Activated T-helper 1 cell treated with anti-CD3 and anti-CD28 coated beads, Interleukin-2, amount 50 U/mL, for 16 hours (primary cell): ENCODE measurements at regions not wholly inside any gene's neighbourhood (a gene's known extent, or its start where the extent isn't known, plus 50 kb on each side); places are given as distances from the start of the nearest gene placed in this dataset.
"Not testable (repeated sequence)": the region's sequence is repeated elsewhere in the genome, so short reads cannot be mapped to it uniquely, and the experiment has no call there.

Source experiments
- DNase-seq, 2 donors: peaks; one replicate each; pipeline ENCODE4 v3.0.0-alpha.2; 2020; ENCODE audit warnings: low read depth in 1 of 2, low spot score in 1 of 2

GRCh38 chr15:30755036-30755687, 129.2 kb downstream of the ARHGAP11B start:
- peak; percentile 37 to 61 for DNase-seq

- DNase-seq = not testable (repeated sequence)
Observed at GRCh38 chr15:30760633-30761032, 134.7 kb downstream of the ARHGAP11B start.

GRCh38 chr15:30761365-30761764, 135.4 kb downstream of the ARHGAP11B start:
- DNase-seq = not testable (repeated sequence)

GRCh38 chr15:30769390-30770124, 134.2 kb upstream of the FAN1 start:
- DNase-seq = not testable (repeated sequence)

DNA sequence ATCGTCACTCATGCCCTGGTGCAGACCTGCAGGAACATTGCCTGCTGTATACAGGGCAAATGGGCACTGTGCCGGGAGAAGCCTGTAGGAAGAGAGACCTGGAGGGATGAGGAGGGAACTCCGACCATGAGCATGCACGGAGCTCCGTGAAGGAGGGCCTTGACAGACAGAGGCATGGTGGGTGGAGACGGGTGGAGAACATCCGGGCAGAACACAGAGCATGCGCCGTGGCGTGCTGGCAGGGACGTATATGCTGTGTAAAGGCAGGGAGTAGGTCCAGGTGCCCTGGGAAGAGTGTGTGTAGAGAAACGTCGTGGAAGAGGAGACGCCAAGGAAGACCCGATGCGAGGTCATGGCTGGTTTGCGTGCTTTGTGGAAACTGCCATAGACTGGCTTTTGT, 133.0 kb upstream of the FAN1 start:
- no peak for DNase-seq

GRCh38 chr15:30783019-30783418, 120.7 kb upstream of the FAN1 start:
- DNase-seq = no peak

- no peak for DNase-seq
Observed at GRCh38 chr15:30788595-30788994, 115.1 kb upstream of the FAN1 start.

GRCh38 chr15:30791239-30792175, 112.2 kb upstream of the FAN1 start:
- DNase-seq = no peak

GRCh38 chr15:30792843-30793242, 110.9 kb upstream of the FAN1 start:
- not testable (repeated sequence) for DNase-seq

GRCh38 chr15:30794388-30794787, 109.3 kb upstream of the FAN1 start:
- no peak for DNase-seq

DNA sequence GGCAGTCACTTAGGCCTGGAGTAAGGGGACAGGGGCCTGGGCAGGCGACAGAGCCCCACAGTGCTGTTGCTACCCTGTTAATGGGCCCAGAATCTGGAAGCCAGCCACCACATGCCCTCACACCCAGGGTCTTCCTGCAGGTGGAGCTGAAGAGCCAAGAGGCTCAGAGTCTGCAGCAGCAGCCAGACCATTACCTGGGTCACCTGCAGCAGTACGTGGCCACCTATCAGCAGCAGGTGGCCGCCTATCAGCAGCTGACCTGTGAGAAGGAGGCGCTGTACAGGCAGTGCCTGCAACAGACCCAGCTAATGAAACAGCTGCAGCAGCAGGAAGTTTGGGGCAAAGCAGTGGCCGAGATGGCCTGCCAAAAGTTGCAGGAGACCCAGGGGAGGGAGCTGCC, 104.2 kb upstream of the FAN1 start:
- not testable (repeated sequence) for DNase-seq

DNA sequence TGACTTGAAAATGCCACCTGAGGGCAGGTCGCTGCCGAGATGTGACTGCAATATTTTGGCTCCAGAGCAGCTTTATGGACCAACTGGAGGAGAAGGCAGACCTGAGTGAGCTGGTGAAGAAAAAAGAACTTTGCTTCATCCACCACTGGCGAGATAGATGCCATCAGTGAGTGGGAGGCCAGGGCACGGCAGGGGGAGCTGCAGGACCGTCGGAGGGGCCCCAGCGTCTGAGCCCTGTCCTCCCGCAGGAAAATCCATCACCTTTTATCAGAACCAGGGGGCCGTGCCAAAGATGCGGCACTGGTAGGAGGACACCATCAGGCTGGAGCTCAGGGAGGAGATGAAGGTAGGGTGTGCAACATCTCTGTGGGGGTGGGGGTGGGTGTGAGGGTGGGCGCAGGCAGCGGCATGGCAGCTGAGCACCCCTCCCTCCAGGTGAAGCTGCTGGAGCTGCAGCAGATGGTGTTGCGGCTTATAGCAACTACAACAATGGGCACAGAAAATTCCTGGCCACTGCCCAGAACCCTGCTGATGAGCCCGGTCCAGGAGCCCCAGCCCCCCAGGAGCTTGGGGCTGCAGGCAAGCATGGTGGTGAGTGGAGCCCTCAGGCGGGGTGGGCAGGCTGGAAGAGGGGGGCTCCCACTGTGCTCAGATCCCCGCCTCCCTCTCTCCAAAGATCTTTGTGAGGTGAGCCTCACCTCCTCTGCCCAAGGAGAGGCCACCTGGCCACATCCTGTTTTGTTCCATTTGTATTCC, 102.4 kb upstream of the FAN1 start:
- DNase-seq = not testable (repeated sequence)

DNA sequence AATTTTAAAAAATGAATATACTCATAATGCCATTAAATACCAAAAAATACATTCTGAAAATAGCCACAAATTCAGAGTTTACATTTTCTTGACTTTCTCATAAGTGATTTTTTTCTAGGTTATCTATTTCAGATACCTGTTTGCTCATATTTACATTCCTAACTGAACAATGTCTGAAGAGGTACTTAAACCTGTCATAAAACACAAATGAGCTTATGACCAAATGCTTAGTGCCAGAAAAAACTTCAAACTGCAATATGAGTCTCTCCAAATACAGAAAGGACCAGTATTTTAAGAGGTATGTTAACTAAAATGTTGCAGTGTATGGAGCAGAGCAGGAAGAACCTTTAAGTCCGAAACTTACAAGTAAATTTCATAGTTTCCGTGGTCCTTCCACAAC, 101.7 kb upstream of the FAN1 start:
- not testable (repeated sequence) for DNase-seq

- not testable (repeated sequence) for DNase-seq
Observed at GRCh38 chr15:30803703-30804102, 100.0 kb upstream of the FAN1 start.

DNA sequence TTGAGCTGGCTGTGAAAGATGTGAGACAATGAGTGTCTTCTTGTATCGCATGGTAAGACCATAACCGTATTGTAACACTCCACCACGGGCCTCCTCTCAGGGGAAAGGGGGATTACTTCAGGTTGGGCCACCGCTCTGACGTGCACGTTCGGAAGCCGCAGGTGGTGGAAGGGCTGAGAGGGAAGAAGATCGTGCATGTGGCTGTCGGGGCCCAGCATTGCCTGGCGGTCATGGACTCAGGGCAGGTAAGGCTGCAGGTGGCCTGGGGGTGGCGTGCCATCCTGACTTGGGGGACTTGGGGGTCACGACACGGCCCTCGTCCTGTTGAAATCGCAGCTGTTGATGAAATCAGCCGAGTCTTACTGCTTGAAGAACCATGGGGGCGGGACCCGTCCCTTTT, 87.3 kb upstream of the FAN1 start:
- no peak for DNase-seq

DNA sequence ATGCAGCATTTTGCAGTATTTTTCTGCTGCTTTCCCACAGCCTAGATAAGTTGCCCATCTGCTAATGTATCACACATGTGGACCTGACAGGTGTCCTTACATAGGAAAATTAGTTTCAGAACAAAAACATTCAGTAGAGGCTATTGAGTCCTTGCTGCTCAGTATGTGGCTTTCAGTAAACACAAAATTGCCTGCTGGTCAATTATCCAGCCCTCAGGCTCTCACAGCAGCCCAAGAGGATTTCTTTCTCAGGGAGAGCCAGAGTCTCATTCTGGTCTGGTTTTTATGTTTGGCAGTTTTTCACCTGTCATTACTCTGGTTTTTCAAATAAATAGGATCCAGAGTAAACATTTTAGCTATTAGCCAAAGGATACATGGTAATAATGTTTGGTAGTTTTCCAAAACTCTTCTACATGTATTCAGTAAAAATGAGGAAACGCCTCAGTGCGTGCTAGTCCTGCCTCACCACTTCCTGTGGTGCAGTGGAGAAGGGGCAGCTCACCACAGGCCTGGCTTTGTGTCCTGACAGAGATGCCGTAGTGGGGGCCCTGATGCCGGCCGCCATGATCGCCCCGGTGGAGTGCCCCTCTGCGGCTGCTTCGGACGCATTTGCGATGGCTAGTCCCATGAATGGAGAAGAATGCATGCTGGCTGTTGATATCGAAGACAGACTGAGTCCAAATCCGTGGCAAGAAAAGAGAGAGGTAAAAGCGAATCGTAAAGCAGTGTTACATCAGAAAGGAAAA, 80.5 kb upstream of the FAN1 start:
- DNase-seq = peak in 1 of 2 donors; percentile 30

DNA sequence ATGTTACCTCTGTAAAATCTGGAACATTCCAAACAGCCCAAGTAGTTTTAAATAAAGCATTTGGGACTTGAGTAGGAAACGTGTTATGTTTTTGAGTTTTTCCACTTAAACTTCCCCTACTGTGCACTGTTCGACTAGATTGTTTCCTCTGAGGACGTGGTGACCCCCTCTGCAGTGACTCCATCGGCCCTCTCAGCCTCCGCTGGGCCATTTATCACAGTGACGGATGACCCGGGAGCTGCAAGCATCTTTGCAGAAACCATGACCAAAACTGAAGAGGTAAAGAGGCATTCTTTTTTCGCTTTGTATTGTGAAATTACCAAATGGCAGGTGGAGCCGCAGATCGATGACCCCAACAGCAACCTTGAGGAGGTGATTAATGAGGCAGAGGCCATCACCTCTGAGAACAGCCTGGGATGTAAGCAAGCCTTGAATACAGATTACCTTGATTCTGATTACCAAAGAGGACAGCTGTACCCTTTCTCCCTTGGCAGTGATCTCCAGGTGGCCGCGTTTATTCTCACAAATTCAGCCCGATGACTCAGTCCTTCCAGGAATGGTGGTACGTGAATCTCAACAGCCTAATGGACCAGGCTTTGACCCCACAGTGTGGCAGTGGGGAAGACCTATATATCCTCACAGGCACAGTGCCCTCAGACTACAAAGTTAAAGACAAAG, 79.1 kb upstream of the FAN1 start:
- no peak for DNase-seq

DNA sequence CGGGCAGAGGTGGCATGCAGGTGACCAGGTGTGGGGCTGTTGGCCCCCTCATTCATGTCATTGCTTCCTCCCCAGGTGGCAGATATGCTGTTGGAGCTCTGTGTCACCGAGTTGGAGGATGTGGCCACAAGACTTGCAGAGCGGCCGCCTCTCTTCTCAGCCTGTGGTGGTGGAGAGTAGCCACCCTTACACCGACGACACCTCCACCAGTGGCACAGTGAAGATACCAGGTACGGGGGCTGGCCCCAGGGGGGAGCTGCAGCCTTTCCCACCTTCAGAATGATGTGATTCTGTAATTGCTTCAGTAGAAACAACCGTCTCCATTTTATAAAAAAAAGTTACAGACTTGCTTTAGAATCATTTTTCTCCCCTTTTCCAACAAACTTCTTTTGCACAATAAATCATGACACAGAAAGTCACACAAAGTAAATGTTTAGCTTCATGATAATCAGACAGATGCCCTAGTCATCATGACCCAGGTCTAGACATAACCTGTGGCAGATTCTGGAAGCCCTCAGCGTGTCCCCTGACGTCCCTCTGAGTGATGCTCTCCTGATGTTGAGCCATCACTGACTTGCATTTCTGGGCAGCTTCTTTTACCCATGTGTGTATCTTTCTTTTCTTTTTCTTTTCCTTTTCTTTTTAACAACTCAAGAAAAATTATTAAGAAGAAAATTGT, 76.0 kb upstream of the FAN1 start:
- DNase-seq = no peak

DNA sequence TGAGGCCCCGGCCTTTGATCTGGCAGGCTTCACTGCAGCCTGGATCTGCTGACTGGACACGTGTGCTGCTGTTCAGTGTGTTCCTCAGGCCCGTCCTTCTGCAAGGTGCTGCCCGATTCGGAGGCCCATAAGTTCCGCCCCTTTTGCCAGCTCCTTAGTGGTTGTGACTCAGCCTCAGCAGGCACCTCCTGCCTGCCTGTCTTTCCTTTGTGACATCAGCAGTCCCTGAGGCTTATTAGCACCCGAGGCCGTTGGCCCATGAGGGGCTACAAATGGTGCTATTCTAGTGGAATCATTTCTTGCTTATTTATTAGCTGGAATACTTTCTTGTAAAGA, 75.4 kb upstream of the FAN1 start:
- DNase-seq = not testable (repeated sequence)
